Smooth muscle cell (in vitro differentiated cells): ENCODE measurements at regions not wholly inside any gene's neighbourhood (a gene's known extent, or its start where the extent isn't known, plus 50 kb on each side); places are given as distances from the start of the nearest gene placed in this dataset.

Source experiments
- DNase-seq: peaks from one replicate; lab custom pipeline; 2025; ENCODE audit not compliant: unreplicated experiment; lab: John Stamatoyannopoulos, UW
- H2AFZ ChIP-seq: fragments of 200-600 bp; sonication (generic); 2 replicates; pipeline ENCODE4 v1.6.0; 2016; ENCODE audit warnings: antibody characterized with exemption, low read depth, mild to moderate bottlenecking
- H3F3A ChIP-seq: fragments of 200-600 bp; sonication (generic); 2 replicates; pipeline ENCODE4 v1.6.0; 2017; ENCODE audit warnings: antibody characterized with exemption, low read depth
- H3K27ac ChIP-seq: fragments of 200-600 bp; sonication (generic); 2 replicates; pipeline ENCODE4 v1.5.1; 2016; ENCODE audit warnings: low read depth, mild to moderate bottlenecking
- H3K27me3 ChIP-seq: fragments of 200-600 bp; sonication (generic); 2 replicates; pipeline ENCODE4 v1.6.1; 2016; ENCODE audit warnings: low read depth, mild to moderate bottlenecking
- H3K36me3 ChIP-seq: fragments of 200-600 bp; sonication (generic); 2 replicates; pipeline ENCODE4 v1.5.1; 2016; ENCODE audit warnings: low read depth
- H3K4me1 ChIP-seq: fragments of 200-600 bp; sonication (generic); 2 replicates; pipeline ENCODE4 v1.5.1; 2016; ENCODE audit warnings: low read depth
- H3K4me2 ChIP-seq: fragments of 200-600 bp; sonication (generic); 2 replicates; pipeline ENCODE4 v1.6.0; 2016; ENCODE audit warnings: mild to moderate bottlenecking
- H3K4me3 ChIP-seq: fragments of 200-600 bp; sonication (generic); 2 replicates; pipeline ENCODE4 v1.5.1; 2016; ENCODE audit warnings: mild to moderate bottlenecking
- H3K79me2 ChIP-seq: fragments of 200-600 bp; sonication (generic); 2 replicates; pipeline ENCODE4 v1.6.0; 2016; ENCODE audit warnings: low read depth, mild to moderate bottlenecking
- H3K9ac ChIP-seq: fragments of 200-600 bp; sonication (generic); 2 replicates; pipeline ENCODE4 v1.6.0; 2016; ENCODE audit warnings: low read depth
- H3K9me3 ChIP-seq: fragments of 200-600 bp; sonication (generic); replicated peaks from 2 replicates; pipeline ENCODE4 v1.5.1; 2016; ENCODE audit warnings: low read depth
- H4K20me1 ChIP-seq: fragments of 200-600 bp; sonication (generic); 2 replicates; pipeline ENCODE4 v1.6.0; 2016; ENCODE audit warnings: low read depth
- CTCF ChIP-seq: fragments of 200-600 bp; sonication (generic); IDR thresholded peaks from 2 replicates; pipeline ENCODE4 v1.5.1; 2017; ENCODE audit warnings: borderline replicate concordance, mild to moderate bottlenecking, antibody characterized with exemption; ENCODE audit not compliant: insufficient read depth, poor library complexity, severe bottlenecking
- WGBS: methylation state at CpG from one replicate; pipeline ENCODE4 v1.1.7; 2016; ENCODE audit warnings: low lambda C conversion rate; 5-methylcytosine and 5-hydroxymethylcytosine counted together

GRCh38 chr10:29007748-29008610 lies 280.9 kb upstream of the LYZL1 start:
- Histone ChIP-seq H3K36me3 (no peaks in the 10 kb centered on the region), H2AFZ (peak overlapping the region; percentile 38), H4K20me1 (no peaks in the 10 kb centered on the region), H3K9me3 (no peaks in the 10 kb centered on the region), H3K4me3 (no peak overlapping the region), H3K27ac (no peak overlapping the region), H3K4me1 (no peaks in the 10 kb centered on the region), H3K79me2 (no peaks in the 10 kb centered on the region), H3K4me2 (no peak overlapping the region), H3K27me3 (no peaks in the 10 kb centered on the region), H3K9ac (no peak overlapping the region), H3F3A (no peaks in the 10 kb centered on the region)
- 74% methylated on average over 10 of the region's 10 CpGs for WGBS
- no peak for DNase-seq
- no peak for TF ChIP-seq CTCF

GRCh38 chr10:29009464-29009863 lies 279.4 kb upstream of the LYZL1 start:
- no peak overlapping the region for H3K9ac ChIP-seq
- H4K20me1 ChIP-seq = no peaks in the 10 kb centered on the region
- no peak overlapping the region for H3K27ac ChIP-seq
- H3K27me3 ChIP-seq = no peaks in the 10 kb centered on the region
- H3K4me2 ChIP-seq = no peak overlapping the region
- TF ChIP-seq CTCF = no peak
- no peak overlapping the region for H3K4me3 ChIP-seq
- no peaks in the 10 kb centered on the region for H3K4me1 ChIP-seq
- no peaks in the 10 kb centered on the region for H3K36me3 ChIP-seq
- no peaks in the 10 kb centered on the region for H3K79me2 ChIP-seq
- no peak overlapping the region for H2AFZ ChIP-seq
- H3K9me3 ChIP-seq = no peaks in the 10 kb centered on the region
- DNase-seq = no peak
- no peaks in the 10 kb centered on the region for H3F3A ChIP-seq
- 75% methylated on average over 5 of the region's 5 CpGs for WGBS

GRCh38 chr10:29011516-29011915 lies 277.4 kb upstream of the LYZL1 start:
- no peaks in the 10 kb centered on the region for H3K79me2 ChIP-seq
- no peaks in the 10 kb centered on the region for H3K27me3 ChIP-seq
- no peaks in the 10 kb centered on the region for H3F3A ChIP-seq
- no peak overlapping the region for H3K27ac ChIP-seq
- no peaks in the 10 kb centered on the region for H3K4me1 ChIP-seq
- no peak overlapping the region for H3K9ac ChIP-seq
- H3K4me2 ChIP-seq = no peak overlapping the region
- WGBS = 88% methylated on average over 4 of the region's 4 CpGs
- H4K20me1 ChIP-seq = no peaks in the 10 kb centered on the region
- H3K4me3 ChIP-seq = no peak overlapping the region
- no peaks in the 10 kb centered on the region for H3K36me3 ChIP-seq
- DNase-seq = no peak
- no peak overlapping the region for H2AFZ ChIP-seq
- no peaks in the 10 kb centered on the region for H3K9me3 ChIP-seq
- TF ChIP-seq CTCF = no peak

- 85% methylated on average over 9 of the region's 9 CpGs for whole genome bisulfite sequencing
- Histone ChIP-seq H3K4me3 (no peak overlapping the region), H3F3A (no peaks in the 10 kb centered on the region), H3K27me3 (no peaks in the 10 kb centered on the region), H2AFZ (no peak overlapping the region), H3K9ac (no peak overlapping the region), H3K9me3 (no peaks in the 10 kb centered on the region), H3K4me1 (no peaks in the 10 kb centered on the region), H4K20me1 (no peaks in the 10 kb centered on the region), H3K36me3 (no peaks in the 10 kb centered on the region), H3K79me2 (no peaks in the 10 kb centered on the region), H3K27ac (no peak overlapping the region), H3K4me2 (no peak overlapping the region)
- no peak for DNase-seq
- TF ChIP-seq CTCF = no peak
Measured at GRCh38 chr10:29012926-29013554, 275.8 kb upstream of the LYZL1 start.
